Erythroblast (primary cell): ENCODE measurements at regions not wholly inside any gene's neighbourhood (a gene's known extent, or its start where the extent isn't known, plus 50 kb on each side); places are given as distances from the start of the nearest gene placed in this dataset.

Experiments
- DNase-seq, 2 experiments: peaks; one replicate each; lab custom pipeline; 2025; lab: John Stamatoyannopoulos, UW
- GATA1 ChIP-seq: IDR thresholded peaks from 2 replicates; pipeline ENCODE4 v1.6.1; 2011; ENCODE audit warnings: low read depth, mild to moderate bottlenecking, control low read depth, low read length, moderate library complexity
- POLR2A ChIP-seq: IDR thresholded peaks from 2 replicates; pipeline ENCODE4 v1.6.1; 2011; ENCODE audit warnings: mild to moderate bottlenecking, low read length

GRCh38 chr6:71388068-71388744 lies 99.6 kb downstream of the OGFRL1 start:
- DNase-seq, result no peak
- TF ChIP-seq POLR2A (no peak), GATA1 (no peak)

GRCh38 chr6:71388856-71389527 lies 100.4 kb downstream of the OGFRL1 start:
- DNase-seq, result no peak
- TF ChIP-seq POLR2A, result no peak
- no peak for TF ChIP-seq GATA1

GRCh38 chr6:71391126-71391525 lies 102.5 kb downstream of the OGFRL1 start:
- no peak for TF ChIP-seq GATA1
- TF ChIP-seq POLR2A, result no peak
- no peak for DNase-seq

DNA sequence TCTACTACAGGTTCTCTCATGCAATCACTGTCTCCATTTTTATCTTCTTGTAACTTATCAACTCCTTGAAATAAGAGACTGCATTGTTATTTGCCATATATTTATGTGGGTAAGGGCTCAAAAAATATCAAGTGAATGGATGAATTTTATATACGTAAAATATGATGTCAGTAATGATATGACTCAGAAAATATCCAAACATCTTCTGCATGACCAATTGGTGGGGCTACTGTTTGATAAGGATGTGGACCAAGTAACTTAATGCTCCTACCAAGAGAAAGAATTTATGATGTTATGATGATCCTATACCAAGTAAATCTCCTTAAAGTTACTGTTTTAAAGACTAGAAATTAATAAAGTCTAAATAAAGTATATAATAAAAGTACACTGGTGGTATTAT lies 103.7 kb downstream of the OGFRL1 start:
- TF ChIP-seq POLR2A (no peak), GATA1 (no peak)
- no peak for DNase-seq

GRCh38 chr6:71393471-71393870 lies 104.9 kb downstream of the OGFRL1 start:
- TF ChIP-seq POLR2A, result no peak
- TF ChIP-seq GATA1, result no peak
- no peak for DNase-seq

GRCh38 chr6:71393981-71394432 lies 105.4 kb downstream of the OGFRL1 start:
- no peak for DNase-seq
- TF ChIP-seq GATA1 (no peak), POLR2A (no peak)

- TF ChIP-seq GATA1 (no peak), POLR2A (no peak)
- no peak for DNase-seq
Observed at GRCh38 chr6:71394926-71395325, 106.3 kb downstream of the OGFRL1 start.

GRCh38 chr6:71395731-71396409 lies 107.3 kb downstream of the OGFRL1 start:
- no peak for TF ChIP-seq GATA1
- no peak for TF ChIP-seq POLR2A
- no peak for DNase-seq

GRCh38 chr6:71396410-71396801 lies 107.8 kb downstream of the OGFRL1 start:
- no peak for DNase-seq
- TF ChIP-seq GATA1 (no peak), POLR2A (no peak)

- no peak for DNase-seq
- TF ChIP-seq GATA1 (no peak), POLR2A (no peak)
Observed at GRCh38 chr6:71399279-71399678, 110.7 kb downstream of the OGFRL1 start.

GRCh38 chr6:71400852-71401251 lies 112.2 kb downstream of the OGFRL1 start:
- no peak for TF ChIP-seq GATA1
- TF ChIP-seq POLR2A, result no peak
- DNase-seq, result no peak

GRCh38 chr6:71402096-71402495 lies 113.5 kb downstream of the OGFRL1 start:
- no peak for DNase-seq
- TF ChIP-seq GATA1 (no peak), POLR2A (no peak)

- TF ChIP-seq POLR2A (no peak), GATA1 (no peak)
- DNase-seq, result no peak
Observed at GRCh38 chr6:71403422-71404134, 115.0 kb downstream of the OGFRL1 start.
